ENCODE measurements at regions not wholly inside any gene's neighbourhood (a gene's known extent, or its start where the extent isn't known, plus 50 kb on each side); places are given as distances from the start of the nearest gene placed in this dataset.

DNA sequence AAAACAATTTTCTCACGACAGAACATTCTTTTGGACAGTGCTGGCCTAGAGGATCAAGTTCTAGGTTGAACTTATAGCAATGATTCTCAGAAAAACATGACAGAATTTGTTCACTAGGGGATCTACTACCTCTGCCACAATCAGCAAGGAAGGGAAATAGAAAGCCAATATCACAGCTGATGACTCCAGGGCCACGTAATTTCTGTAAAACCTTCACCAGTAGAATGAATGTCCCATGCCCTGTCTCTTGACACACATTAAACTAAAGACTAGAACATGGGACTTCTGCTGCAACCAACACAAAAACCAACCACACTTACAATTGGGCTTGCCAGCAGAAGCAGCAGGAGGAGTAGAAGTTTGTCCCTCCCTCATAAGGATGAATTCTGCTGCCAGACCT, 86.0 kb upstream of the NPFFR2 start:
- RAD21 ChIA-PET (ENCODE audit: low non-redundant PET in 1 of 2, low total read pairs in 2 of 2, uncharacterized antibody in 2 of 2, unreplicated experiment in 2 of 2): no interaction called here
- Histone ChIP-seq H3K27ac (ENCODE audit: low read depth, low read length) (no peak overlapping the region), H4K20me1 (ENCODE audit: insufficient read depth) (no peaks in the 10 kb centered on the region), H3K79me2 (ENCODE audit: insufficient read depth, low read length) (no peaks in the 10 kb centered on the region), H3K4me3 (replicated peaks in 1 of 2; ENCODE audit: low read depth in 1 of 2, low read length in 2 of 2) (no peak overlapping the region), H3K4me1 (ENCODE audit: control insufficient read depth in 1 of 2, insufficient read depth in 2 of 2, low read length in 2 of 2) (no peaks in the 10 kb centered on the region), H3K9me2 (ENCODE audit: insufficient read depth) (no peaks in the 10 kb centered on the region), H3K9me3 (ENCODE audit: control insufficient read depth in 1 of 2, insufficient read depth in 1 of 2, low read depth in 1 of 2, low read length in 2 of 2) (peaks cover 0 to 6% of the 10 kb centered on the region in 2 experiments; a peak in 2 of 4 replicates), H2AFZ (ENCODE audit: low read depth, low read length, poor library complexity, severe bottlenecking) (no peak overlapping the region), H3K4me2 (ENCODE audit: low read length) (no peak overlapping the region), H3K27me3 (ENCODE audit: insufficient read depth, low read length) (no peaks in the 10 kb centered on the region), H3K36me3 (ENCODE audit: control insufficient read depth in 1 of 2, insufficient read depth in 2 of 2, low read length in 2 of 2) (no peaks in the 10 kb centered on the region), H3K9ac (ENCODE audit: low read length) (no peak overlapping the region)
- DNase-seq (ENCODE audit: low read depth, low spot score): no peak
- POLR2A ChIA-PET: no interaction called here
- intact Hi-C loops (cut with micrococcal nuclease): no loop called here
- BruUV-seq (replicated peaks): no TSS peak
- ATAC-seq: no peak
- CTCF ChIA-PET: no interaction called here
- TF ChIP-seq FOSL1 (IDR thresholded peaks at IDR 0.05; ENCODE audit: low read depth): no peak
- TF ChIP-seq POLR2AphosphoS5 (IDR thresholded peaks at IDR 0.05; ENCODE audit: low read depth, low read length): no peak
- no peak for TF ChIP-seq POLR2A (IDR thresholded peaks at IDR 0.05; ENCODE audit: borderline replicate concordance, extremely low read depth, insufficient read depth, insufficient read length)
- TF ChIP-seq, protein P1, sequence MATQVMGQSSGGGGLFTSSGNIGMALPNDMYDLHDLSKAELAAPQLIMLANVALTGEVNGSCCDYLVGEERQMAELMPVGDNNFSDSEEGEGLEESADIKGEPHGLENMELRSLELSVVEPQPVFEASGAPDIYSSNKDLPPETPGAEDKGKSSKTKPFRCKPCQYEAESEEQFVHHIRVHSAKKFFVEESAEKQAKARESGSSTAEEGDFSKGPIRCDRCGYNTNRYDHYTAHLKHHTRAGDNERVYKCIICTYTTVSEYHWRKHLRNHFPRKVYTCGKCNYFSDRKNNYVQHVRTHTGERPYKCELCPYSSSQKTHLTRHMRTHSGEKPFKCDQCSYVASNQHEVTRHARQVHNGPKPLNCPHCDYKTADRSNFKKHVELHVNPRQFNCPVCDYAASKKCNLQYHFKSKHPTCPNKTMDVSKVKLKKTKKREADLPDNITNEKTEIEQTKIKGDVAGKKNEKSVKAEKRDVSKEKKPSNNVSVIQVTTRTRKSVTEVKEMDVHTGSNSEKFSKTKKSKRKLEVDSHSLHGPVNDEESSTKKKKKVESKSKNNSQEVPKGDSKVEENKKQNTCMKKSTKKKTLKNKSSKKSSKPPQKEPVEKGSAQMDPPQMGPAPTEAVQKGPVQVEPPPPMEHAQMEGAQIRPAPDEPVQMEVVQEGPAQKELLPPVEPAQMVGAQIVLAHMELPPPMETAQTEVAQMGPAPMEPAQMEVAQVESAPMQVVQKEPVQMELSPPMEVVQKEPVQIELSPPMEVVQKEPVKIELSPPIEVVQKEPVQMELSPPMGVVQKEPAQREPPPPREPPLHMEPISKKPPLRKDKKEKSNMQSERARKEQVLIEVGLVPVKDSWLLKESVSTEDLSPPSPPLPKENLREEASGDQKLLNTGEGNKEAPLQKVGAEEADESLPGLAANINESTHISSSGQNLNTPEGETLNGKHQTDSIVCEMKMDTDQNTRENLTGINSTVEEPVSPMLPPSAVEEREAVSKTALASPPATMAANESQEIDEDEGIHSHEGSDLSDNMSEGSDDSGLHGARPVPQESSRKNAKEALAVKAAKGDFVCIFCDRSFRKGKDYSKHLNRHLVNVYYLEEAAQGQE (IDR thresholded peaks at IDR 0.05; ENCODE audit: low read depth): no peak
- TF ChIP-seq CBX3 (IDR thresholded peaks at IDR 0.05; ENCODE audit: low read depth): no peak

DNA sequence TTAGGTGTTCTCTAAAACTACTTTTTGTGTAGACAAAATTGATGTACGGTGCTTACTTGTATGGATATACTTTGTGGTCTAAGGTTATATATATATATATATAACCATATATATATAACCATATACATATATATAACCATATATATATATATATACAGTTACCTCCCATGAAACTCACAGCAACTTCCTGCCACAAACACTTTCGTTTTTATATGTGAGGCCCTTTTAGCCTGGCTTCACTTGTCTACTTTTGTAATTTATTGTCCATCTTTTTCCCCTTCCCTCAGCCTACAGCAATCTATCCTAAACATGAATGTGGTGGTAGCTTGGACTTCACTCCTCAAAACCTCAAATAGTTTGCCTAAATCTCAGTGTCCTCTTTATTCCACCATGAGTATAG, 72.8 kb upstream of the NPFFR2 start:
- Histone ChIP-seq H3K4me3 (replicated peaks in 1 of 2; ENCODE audit: low read depth in 1 of 2, low read length in 2 of 2) (no peak overlapping the region), H4K20me1 (ENCODE audit: insufficient read depth) (no peaks in the 10 kb centered on the region), H3K27ac (ENCODE audit: low read depth, low read length) (no peak overlapping the region), H3K4me2 (ENCODE audit: low read length) (no peak overlapping the region), H3K9me2 (ENCODE audit: insufficient read depth) (no peaks in the 10 kb centered on the region), H3K27me3 (ENCODE audit: insufficient read depth, low read length) (no peaks in the 10 kb centered on the region), H3K9ac (ENCODE audit: low read length) (no peak overlapping the region), H3K36me3 (ENCODE audit: control insufficient read depth in 1 of 2, insufficient read depth in 2 of 2, low read length in 2 of 2) (no peaks in the 10 kb centered on the region), H3K9me3 (ENCODE audit: control insufficient read depth in 1 of 2, insufficient read depth in 1 of 2, low read depth in 1 of 2, low read length in 2 of 2) (peaks cover 6 to 19% of the 10 kb centered on the region in 2 experiments; a peak in 2 of 4 replicates), H3K4me1 (ENCODE audit: control insufficient read depth in 1 of 2, insufficient read depth in 2 of 2, low read length in 2 of 2) (no peaks in the 10 kb centered on the region), H3K79me2 (ENCODE audit: insufficient read depth, low read length) (no peaks in the 10 kb centered on the region), H2AFZ (ENCODE audit: low read depth, low read length, poor library complexity, severe bottlenecking) (no peak overlapping the region)
- no peak for ATAC-seq
- ChIA-PET CTCF (no interaction called here), POLR2A (no interaction called here), RAD21 (ENCODE audit: low non-redundant PET in 1 of 2, low total read pairs in 2 of 2, uncharacterized antibody in 2 of 2, unreplicated experiment in 2 of 2) (no interaction called here)
- BruUV-seq (replicated peaks): no TSS peak
- no peak for DNase-seq (ENCODE audit: low read depth, low spot score)
- TF ChIP-seq CBX3 (IDR thresholded peaks at IDR 0.05; ENCODE audit: low read depth) (no peak), FOSL1 (IDR thresholded peaks at IDR 0.05; ENCODE audit: low read depth) (no peak), TCF7L2 (IDR thresholded peaks at IDR 0.05; ENCODE audit: borderline replicate concordance, extremely low read depth, insufficient read depth, insufficient read length) (no peak), SP1 (IDR thresholded peaks at IDR 0.05; ENCODE audit: low read depth) (no peak), EGR1 (IDR thresholded peaks at IDR 0.05; ENCODE audit: low read depth) (no peak)
- TF ChIP-seq, protein P2, sequence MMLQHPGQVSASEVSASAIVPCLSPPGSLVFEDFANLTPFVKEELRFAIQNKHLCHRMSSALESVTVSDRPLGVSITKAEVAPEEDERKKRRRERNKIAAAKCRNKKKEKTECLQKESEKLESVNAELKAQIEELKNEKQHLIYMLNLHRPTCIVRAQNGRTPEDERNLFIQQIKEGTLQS (IDR thresholded peaks at IDR 0.05): no peak
- intact Hi-C loops (cut with micrococcal nuclease): no loop called here

All from HCT116 (cell line).